H7 (cell line): ENCODE measurements at regions not wholly inside any gene's neighbourhood (a gene's known extent, or its start where the extent isn't known, plus 50 kb on each side); places are given as distances from the start of the nearest gene placed in this dataset.
"Not testable (repeated sequence)": the region's sequence is repeated elsewhere in the genome, so short reads cannot be mapped to it uniquely, and the experiment has no call there.

Source experiments
- DNase-seq: peaks from one replicate; pipeline ENCODE4 v3.0.0; 2012
- H3K27me3 ChIP-seq: 2 replicates; pipeline ENCODE4 v1.6.0; 2011; ENCODE audit warnings: mild to moderate bottlenecking, low read length; ENCODE audit not compliant: control insufficient read depth, insufficient read depth
- H3K36me3 ChIP-seq: replicated peaks from 2 replicates; pipeline ENCODE4 v1.5.1; 2011; ENCODE audit warnings: low read length; ENCODE audit not compliant: control insufficient read depth, insufficient read depth
- H3K4me3 ChIP-seq: 2 replicates; pipeline ENCODE4 v1.5.1; 2011; ENCODE audit warnings: low read depth, mild to moderate bottlenecking, control low read depth, low read length, moderate library complexity; ENCODE audit not compliant: insufficient read depth

DNA sequence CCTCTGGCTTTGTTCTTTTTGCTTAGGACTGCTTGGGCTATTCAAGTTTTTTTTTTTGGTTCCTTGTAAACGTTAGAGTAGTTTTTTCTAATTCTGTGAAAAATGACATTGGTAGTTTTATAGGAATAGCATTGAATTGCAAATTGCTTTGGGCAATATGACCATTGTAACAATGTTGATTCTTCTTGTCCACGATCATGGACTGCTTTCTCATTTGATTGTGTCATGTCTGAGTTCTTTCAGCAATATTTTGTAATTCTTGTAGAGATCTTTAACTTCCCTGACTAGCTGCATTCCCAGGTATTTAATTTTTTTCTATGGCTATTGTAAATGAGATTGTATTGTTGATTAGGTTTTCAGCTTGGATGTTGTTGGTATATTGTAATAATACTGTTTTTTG lies 286.2 kb upstream of the C1QTNF3 start:
- not testable (repeated sequence) for H3K27me3 ChIP-seq, DNase-seq, H3K36me3 ChIP-seq, H3K4me3 ChIP-seq

GRCh38 chr5:34329611-34330108 lies 286.6 kb upstream of the C1QTNF3 start:
- not testable (repeated sequence) for H3K4me3 ChIP-seq, H3K36me3 ChIP-seq, DNase-seq, H3K27me3 ChIP-seq

DNA sequence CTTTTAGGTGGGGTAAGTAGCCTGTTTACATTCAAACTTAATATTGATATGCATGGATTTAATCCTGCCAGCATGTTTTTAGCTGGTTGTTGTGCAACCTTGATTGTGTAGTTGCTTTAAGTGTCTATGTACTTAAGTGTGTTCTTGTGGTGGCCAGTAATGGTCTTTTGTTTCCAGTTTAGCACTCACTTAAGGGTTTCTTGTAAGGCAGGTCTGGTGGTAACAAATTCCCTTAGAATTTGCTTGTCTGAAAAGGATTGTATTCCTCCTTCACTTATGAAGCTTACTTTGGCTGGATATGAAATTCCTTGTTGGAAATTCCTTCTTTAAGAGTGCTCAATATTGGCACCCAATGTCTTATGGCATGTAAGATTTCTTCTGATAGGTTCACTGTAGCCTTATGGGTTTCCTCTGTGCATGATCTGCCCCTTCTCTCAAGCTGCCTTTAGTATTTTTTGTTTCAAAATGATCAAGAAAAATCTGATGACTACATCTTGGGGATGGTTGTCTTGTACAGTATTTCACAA lies 289.0 kb upstream of the C1QTNF3 start:
- not testable (repeated sequence) for H3K4me3 ChIP-seq, DNase-seq, H3K27me3 ChIP-seq, H3K36me3 ChIP-seq

DNA sequence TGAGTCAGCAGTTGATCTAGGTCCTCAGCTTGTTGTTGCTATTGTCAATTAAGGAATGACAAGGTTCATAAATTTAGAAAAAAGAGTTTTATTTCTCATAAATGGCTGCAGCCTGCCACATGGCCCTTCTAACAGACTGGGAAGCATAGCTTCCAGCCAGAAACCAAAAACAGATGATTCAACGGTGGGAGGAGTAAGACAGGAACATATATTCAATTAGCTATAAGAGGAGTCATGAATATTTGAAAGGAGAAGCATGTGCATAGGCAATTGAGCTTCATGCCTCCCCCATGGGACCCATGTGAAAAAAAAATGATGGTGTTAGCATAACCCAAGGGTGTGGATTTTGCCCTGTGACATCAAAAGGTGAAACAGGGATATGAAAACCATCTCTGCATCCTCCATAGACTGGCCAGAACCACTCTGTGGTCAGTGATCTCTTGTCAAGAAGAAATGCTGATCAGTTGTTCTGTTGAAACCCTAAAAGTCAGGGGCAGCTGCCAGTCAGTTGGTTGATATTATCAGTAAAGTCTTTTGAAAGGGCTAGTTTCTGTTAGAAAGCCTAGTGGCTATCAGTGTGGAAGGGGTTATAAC lies 296.5 kb upstream of the C1QTNF3 start:
- not testable (repeated sequence) for H3K27me3 ChIP-seq, H3K36me3 ChIP-seq, H3K4me3 ChIP-seq, DNase-seq

DNA sequence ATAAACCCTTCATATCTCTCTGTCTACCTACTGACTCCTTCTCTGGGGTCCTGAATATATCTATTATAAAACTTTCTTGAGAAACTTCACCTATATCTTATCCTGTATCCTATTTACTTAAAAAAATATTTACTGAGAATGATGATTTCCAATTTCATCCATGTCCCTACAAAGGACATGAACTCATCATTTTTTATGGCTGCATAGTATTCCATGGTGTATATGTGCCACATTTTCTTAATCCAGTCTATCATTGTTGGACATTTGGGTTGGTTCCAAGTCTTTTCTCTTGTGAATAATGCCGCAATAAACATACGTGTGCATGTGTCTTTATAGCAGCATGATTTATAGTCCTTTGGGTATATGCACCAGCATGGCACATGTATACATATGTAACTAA lies 301.7 kb upstream of the RAI14 start:
- H3K36me3 ChIP-seq, DNase-seq, H3K27me3 ChIP-seq, H3K4me3 ChIP-seq: not testable (repeated sequence)

DNA sequence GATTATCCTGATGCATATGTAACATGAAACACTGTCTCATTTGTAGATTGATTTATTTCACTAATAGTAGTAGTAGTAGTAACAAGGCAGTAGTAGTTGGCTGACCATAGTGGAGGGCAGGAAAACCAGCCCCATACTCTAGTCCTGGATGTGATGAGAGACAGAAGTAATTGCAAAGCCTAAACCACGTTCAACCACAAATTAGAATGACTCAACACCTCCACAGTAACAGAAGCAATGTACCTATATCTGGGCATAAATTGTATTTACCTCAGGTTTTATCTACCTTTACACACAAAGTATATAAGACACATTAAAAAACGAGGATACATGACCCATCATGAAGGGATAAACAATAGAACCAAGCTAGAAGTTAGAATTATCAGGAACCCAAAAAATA lies 284.7 kb upstream of the RAI14 start:
- not testable (repeated sequence) for H3K4me3 ChIP-seq, DNase-seq, H3K27me3 ChIP-seq, H3K36me3 ChIP-seq

- not testable (repeated sequence) for H3K4me3 ChIP-seq, H3K36me3 ChIP-seq, DNase-seq, H3K27me3 ChIP-seq
Measured at GRCh38 chr5:34371817-34372216, 284.3 kb upstream of the RAI14 start.

GRCh38 chr5:34372739-34373138 lies 283.4 kb upstream of the RAI14 start:
- H3K36me3 ChIP-seq, DNase-seq, H3K4me3 ChIP-seq, H3K27me3 ChIP-seq: not testable (repeated sequence)

DNA sequence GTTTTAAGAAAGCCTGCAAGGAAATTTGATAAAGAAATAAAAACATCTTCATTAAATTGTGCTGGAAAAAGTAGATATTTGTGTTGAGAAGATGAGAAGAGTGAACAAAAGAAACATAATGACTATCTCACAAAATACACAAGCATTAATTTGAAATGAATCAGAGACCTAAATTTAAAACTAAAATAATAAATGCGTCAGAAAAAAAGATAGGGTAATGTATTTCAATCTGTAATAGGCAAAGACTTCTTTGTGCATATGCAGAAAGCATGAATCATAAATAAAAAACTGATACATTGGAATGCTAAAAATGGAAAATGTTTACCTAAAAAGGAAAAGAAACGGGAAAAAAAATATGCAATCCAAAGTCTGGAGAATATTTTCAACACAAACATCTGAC lies 278.5 kb upstream of the RAI14 start:
- H3K36me3 ChIP-seq, H3K27me3 ChIP-seq, H3K4me3 ChIP-seq, DNase-seq: not testable (repeated sequence)

DNA sequence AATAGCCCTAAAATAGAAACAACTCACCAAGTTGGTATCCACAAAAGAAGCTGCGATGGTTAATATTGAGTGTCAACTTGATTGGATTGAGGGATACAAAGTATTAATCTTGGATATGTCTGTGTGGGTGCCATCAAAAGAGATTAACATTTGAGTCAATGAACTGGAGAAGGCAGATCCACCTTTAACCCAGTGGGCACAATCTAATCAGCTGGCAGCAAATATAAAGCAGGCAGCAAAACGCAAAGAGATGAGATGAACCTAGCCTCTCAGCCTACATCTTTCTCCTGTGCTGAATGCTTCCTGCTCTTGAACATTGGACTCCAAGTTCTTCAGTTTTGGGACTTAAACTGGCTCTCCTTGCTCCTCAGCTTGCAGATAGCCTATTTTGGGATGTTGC lies 277.6 kb upstream of the RAI14 start:
- H3K4me3 ChIP-seq, H3K27me3 ChIP-seq, DNase-seq, H3K36me3 ChIP-seq: not testable (repeated sequence)

DNA sequence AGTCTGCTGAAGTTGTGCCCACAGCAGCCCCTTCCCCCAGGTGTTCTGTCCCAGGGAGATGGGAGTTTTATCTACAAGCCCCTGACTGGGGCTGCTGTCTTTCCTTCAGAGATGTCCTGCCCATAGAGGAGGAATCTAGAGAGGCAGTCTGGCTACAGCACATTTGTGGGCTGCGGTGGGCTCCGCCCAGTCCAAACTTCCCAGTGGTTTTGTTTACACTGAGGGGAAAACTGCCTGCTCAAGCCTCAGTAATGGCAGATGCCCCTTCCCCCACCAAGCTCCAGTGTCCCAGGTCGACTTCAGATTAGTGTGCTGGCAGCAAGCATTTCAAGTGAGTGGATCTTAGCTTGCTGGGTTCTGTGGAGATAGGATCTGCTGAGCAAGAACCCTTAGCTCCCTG lies 267.4 kb upstream of the RAI14 start:
- not testable (repeated sequence) for DNase-seq, H3K36me3 ChIP-seq, H3K27me3 ChIP-seq, H3K4me3 ChIP-seq

- Histone ChIP-seq H3K27me3 (no peaks in the 10 kb centered on the region), H3K36me3 (no peaks in the 10 kb centered on the region; the same call in 1 of the 2 replicates), H3K4me3 (no peak overlapping the region)
- no peak for DNase-seq
Measured at GRCh38 chr5:34409373-34409772, 246.8 kb upstream of the RAI14 start.

- Histone ChIP-seq H3K27me3 (no peaks in the 10 kb centered on the region), H3K36me3 (no peaks in the 10 kb centered on the region; the same call in 1 of the 2 replicates), H3K4me3 (no peak overlapping the region)
- DNase-seq: no peak
Measured at GRCh38 chr5:34410411-34411139, 245.6 kb upstream of the RAI14 start.

DNA sequence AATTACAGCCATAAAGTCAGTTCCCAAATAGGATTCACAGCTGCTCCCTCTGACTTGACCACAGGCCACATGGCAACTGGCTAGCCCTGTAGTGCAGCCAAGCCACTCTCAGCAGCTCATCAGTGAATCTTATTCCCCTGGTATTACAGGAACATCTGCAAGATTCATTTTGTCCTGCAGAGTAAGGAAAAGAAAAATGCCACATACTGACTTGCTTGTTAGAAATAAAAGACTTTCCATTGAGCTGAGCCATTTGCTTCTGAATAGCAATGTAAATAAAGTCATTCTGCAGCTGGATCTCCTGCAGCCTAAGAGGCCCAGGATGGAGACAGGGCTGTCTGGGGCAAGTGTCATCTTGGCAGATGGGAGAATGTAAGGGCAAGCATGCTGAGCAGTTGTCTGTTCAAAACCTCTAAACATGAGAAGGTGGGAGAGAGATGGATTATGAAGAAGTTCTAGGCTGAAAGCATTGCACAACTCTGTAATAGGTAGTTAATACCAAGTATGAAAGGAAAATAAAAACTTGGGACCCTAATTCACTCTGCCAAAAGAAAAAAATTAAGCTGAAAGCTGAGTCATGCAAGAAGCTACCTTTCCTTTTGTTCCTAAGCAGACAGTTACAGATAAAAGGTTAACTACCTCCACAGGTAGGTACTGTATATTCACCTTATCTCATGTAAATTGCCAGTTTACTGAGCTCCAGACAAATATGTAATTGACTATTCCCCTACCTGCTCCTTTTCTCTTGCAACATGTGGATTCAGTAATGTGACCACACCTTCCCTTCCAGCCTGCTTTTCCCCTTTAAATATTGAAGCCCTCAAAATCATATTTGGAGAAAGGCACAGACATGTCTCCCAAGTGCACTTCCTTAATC lies 244.4 kb upstream of the RAI14 start:
- H3K27me3 ChIP-seq: no peaks in the 10 kb centered on the region
- H3K4me3 ChIP-seq: no peak overlapping the region
- no peaks in the 10 kb centered on the region; the same call in 1 of the 2 replicates for H3K36me3 ChIP-seq
- peak; percentile 36 for DNase-seq
